Tibial nerve (tissue), 3 donors: ENCODE measurements at regions not wholly inside any gene's neighbourhood (a gene's known extent, or its start where the extent isn't known, plus 50 kb on each side); places are given as distances from the start of the nearest gene placed in this dataset.

Source experiments
- POLR2A ChIP-seq, 2 donors: fragments of 450-650 bp; IDR thresholded peaks; one replicate each; pipeline ENCODE4 v1.6.1; 2017; ENCODE audit warnings: antibody characterized with exemption in 2 of 2, mild to moderate bottlenecking in 2 of 2, moderate library complexity in 2 of 2
- TF ChIP-seq, protein P1 (sequence below), 5 experiments: fragments of 200-600 bp in 3 of 5; fragments of 450-650 bp in 2 of 5; sonication (generic) in 3 of 5; IDR thresholded peaks; one replicate each; pipeline ENCODE4 v1.5.1; 2016 to 2019; ENCODE audit warnings: antibody characterized with exemption in 5 of 5, mild to moderate bottlenecking in 3 of 5, moderate library complexity in 2 of 5

DNA sequence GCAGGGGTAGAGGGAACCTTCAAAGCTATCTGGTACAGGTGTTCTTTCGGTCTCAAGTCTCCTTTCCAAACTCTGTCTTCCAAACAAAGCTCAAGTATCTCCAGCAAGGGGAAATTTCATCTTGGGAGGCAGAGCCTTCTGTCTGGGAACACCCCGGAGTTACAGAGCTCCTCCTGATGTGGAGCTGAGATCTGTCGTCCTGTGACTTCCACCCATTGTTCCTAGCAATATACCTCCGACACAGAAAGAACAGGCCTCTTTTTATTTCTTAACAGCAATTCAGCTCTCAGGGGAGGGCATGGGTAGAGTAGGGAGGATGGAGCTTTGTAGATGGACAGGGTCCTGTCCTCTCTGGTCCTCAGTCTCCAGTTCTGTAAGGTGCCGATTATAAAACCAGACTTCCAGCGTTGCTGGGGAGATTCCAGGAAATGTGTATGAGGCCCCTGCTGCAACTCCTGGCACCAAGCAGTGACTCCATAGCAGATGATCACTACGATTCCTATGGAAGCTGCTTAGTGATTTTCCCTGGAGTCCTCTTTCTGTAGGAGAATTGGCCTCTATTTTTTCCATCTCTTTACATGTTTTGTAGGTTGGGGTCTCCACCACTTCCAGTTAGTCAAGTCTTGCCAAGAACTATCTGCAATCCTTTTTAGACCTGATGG, 56.0 kb upstream of the ARGLU1 start:
- TF ChIP-seq, protein P1, sequence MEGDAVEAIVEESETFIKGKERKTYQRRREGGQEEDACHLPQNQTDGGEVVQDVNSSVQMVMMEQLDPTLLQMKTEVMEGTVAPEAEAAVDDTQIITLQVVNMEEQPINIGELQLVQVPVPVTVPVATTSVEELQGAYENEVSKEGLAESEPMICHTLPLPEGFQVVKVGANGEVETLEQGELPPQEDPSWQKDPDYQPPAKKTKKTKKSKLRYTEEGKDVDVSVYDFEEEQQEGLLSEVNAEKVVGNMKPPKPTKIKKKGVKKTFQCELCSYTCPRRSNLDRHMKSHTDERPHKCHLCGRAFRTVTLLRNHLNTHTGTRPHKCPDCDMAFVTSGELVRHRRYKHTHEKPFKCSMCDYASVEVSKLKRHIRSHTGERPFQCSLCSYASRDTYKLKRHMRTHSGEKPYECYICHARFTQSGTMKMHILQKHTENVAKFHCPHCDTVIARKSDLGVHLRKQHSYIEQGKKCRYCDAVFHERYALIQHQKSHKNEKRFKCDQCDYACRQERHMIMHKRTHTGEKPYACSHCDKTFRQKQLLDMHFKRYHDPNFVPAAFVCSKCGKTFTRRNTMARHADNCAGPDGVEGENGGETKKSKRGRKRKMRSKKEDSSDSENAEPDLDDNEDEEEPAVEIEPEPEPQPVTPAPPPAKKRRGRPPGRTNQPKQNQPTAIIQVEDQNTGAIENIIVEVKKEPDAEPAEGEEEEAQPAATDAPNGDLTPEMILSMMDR (IDR thresholded peaks at IDR 0.05), result no peak
- no peak for TF ChIP-seq POLR2A (IDR thresholded peaks at IDR 0.05)
